SU-DHL-6 (cell line): ENCODE measurements at regions not wholly inside any gene's neighbourhood (a gene's known extent, or its start where the extent isn't known, plus 50 kb on each side); places are given as distances from the start of the nearest gene placed in this dataset.

Experiments used
- EZH2phosphoT487 ChIP-seq: fragments of 200-600 bp; sonication (generic), shearing (Covaris generic); conservative IDR thresholded peaks from 2 replicates; pipeline ENCODE4 v1.6.1; 2018; ENCODE audit warnings: mild to moderate bottlenecking, antibody characterized with exemption, low read length, moderate library complexity, mixed read lengths
- TF ChIP-seq, protein P1 (sequence below): fragments of 200-600 bp; sonication (generic); IDR thresholded peaks from one replicate; pipeline ENCODE4 v1.5.1; 2017; ENCODE audit warnings: antibody characterized with exemption, mild to moderate bottlenecking, low read length, moderate library complexity; ENCODE audit not compliant: insufficient read depth, poor library complexity, severe bottlenecking

DNA sequence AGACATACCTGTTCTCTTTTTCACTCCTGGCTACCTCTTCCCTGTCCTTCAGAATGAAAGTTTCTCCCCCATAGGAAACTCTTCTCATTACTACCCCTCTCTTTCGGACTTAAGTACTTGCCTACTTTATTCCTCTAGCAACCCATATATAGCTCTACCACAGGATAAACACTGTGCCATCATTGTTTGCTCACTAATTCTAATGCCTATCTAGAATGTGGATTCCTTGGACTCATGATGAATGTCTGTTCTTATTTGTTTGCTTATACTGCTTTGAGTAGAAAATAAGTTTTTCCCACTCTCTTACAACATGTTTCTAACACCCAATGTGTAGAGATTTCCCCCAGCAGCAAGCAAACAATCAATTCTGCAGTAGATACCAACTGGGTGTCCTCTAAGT lies 1094.9 kb downstream of the SLC6A15 start:
- TF ChIP-seq EZH2phosphoT487: no peak
- TF ChIP-seq, protein P1, sequence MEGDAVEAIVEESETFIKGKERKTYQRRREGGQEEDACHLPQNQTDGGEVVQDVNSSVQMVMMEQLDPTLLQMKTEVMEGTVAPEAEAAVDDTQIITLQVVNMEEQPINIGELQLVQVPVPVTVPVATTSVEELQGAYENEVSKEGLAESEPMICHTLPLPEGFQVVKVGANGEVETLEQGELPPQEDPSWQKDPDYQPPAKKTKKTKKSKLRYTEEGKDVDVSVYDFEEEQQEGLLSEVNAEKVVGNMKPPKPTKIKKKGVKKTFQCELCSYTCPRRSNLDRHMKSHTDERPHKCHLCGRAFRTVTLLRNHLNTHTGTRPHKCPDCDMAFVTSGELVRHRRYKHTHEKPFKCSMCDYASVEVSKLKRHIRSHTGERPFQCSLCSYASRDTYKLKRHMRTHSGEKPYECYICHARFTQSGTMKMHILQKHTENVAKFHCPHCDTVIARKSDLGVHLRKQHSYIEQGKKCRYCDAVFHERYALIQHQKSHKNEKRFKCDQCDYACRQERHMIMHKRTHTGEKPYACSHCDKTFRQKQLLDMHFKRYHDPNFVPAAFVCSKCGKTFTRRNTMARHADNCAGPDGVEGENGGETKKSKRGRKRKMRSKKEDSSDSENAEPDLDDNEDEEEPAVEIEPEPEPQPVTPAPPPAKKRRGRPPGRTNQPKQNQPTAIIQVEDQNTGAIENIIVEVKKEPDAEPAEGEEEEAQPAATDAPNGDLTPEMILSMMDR: no peak
